H9 (cell line): ENCODE measurements at regions not wholly inside any gene's neighbourhood (a gene's known extent, or its start where the extent isn't known, plus 50 kb on each side); places are given as distances from the start of the nearest gene placed in this dataset.

ENCODE experiments used
- DNase-seq: peaks from one replicate; pipeline ENCODE4 v3.0.0-alpha.2; 2017
- H2AFZ ChIP-seq: one replicate; pipeline ENCODE4 v1.6.1; 2013; ENCODE audit warnings: mild to moderate bottlenecking, low read length, control low read depth, moderate library complexity
- H2AK5ac ChIP-seq: 2 replicates; pipeline ENCODE4 v1.6.1; 2013; ENCODE audit warnings: low read length, control low read depth, mixed read lengths; ENCODE audit not compliant: insufficient read length
- H2BK120ac ChIP-seq: one replicate; pipeline ENCODE4 v1.6.1; 2013; ENCODE audit warnings: low read depth, mild to moderate bottlenecking, low read length, control low read depth, inconsistent platforms; ENCODE audit not compliant: poor library complexity, severe bottlenecking
- H2BK12ac ChIP-seq: 2 replicates; pipeline ENCODE4 v1.6.1; 2013; ENCODE audit warnings: low read length, control low read depth, mixed read lengths, low read depth; ENCODE audit not compliant: insufficient read length
- H2BK15ac ChIP-seq: 2 replicates; pipeline ENCODE4 v1.6.1; 2013; ENCODE audit warnings: low read depth, low read length, control low read depth
- H2BK20ac ChIP-seq: one replicate; pipeline ENCODE4 v1.6.1; 2013; ENCODE audit warnings: low read depth, mild to moderate bottlenecking, low read length, control low read depth, inconsistent platforms; ENCODE audit not compliant: poor library complexity, severe bottlenecking
- H2BK5ac ChIP-seq: 2 replicates; pipeline ENCODE4 v1.6.1; 2013; ENCODE audit warnings: low read length, control low read depth, mixed read lengths; ENCODE audit not compliant: insufficient read length
- H3K14ac ChIP-seq: 2 replicates; pipeline ENCODE4 v1.6.1; 2013; ENCODE audit warnings: low read length, control low read depth; ENCODE audit not compliant: insufficient read depth
- H3K18ac ChIP-seq: 2 replicates; pipeline ENCODE4 v1.6.1; 2013; ENCODE audit warnings: low read depth, mild to moderate bottlenecking, mixed read lengths, low read length, control low read depth; ENCODE audit not compliant: insufficient read length
- H3K23ac ChIP-seq: 2 replicates; pipeline ENCODE4 v1.6.1; 2013; ENCODE audit warnings: low read length, control low read depth, mixed read lengths, low read depth; ENCODE audit not compliant: insufficient read length
- H3K23me2 ChIP-seq: 2 replicates; pipeline ENCODE4 v1.6.1; 2013; ENCODE audit warnings: low read depth, mild to moderate bottlenecking, mixed read lengths, low read length, control low read depth; ENCODE audit not compliant: insufficient read length, poor library complexity, severe bottlenecking
- H3K27ac ChIP-seq: 2 replicates; pipeline ENCODE4 v1.5.1; 2013; ENCODE audit warnings: low read length, control low read depth, mixed read lengths, low read depth; ENCODE audit not compliant: insufficient read length
- H3K27me3 ChIP-seq: 2 replicates; pipeline ENCODE4 v1.6.1; 2013; ENCODE audit warnings: low read length, control low read depth, inconsistent platforms; ENCODE audit not compliant: insufficient read depth
- H3K4ac ChIP-seq: 2 replicates; pipeline ENCODE4 v1.6.1; 2013; ENCODE audit warnings: low read depth, mild to moderate bottlenecking, control low read depth, inconsistent platforms, low read length, moderate library complexity
- H3K4me1 ChIP-seq: 2 replicates; pipeline ENCODE4 v1.6.1; 2013; ENCODE audit warnings: low read length, control low read depth, inconsistent platforms; ENCODE audit not compliant: insufficient read depth
- H3K4me2 ChIP-seq: 2 replicates; pipeline ENCODE4 v1.6.1; 2013; ENCODE audit warnings: low read length, control low read depth, mixed read lengths; ENCODE audit not compliant: insufficient read length, insufficient read depth
- H3K56ac ChIP-seq: 2 replicates; pipeline ENCODE4 v1.6.1; 2013; ENCODE audit warnings: low read depth, mild to moderate bottlenecking, mixed read lengths, low read length, control low read depth; ENCODE audit not compliant: insufficient read length
- H3K79me1 ChIP-seq: 2 replicates; pipeline ENCODE4 v1.6.1; 2013; ENCODE audit warnings: low read depth, mild to moderate bottlenecking, moderate library complexity, low read length, control low read depth, inconsistent platforms; ENCODE audit not compliant: insufficient read depth, poor library complexity, severe bottlenecking
- H3K79me2 ChIP-seq: 2 replicates; pipeline ENCODE4 v1.6.1; 2013; ENCODE audit warnings: low read length, control low read depth, inconsistent platforms; ENCODE audit not compliant: insufficient read depth
- H3K9ac ChIP-seq: 2 replicates; pipeline ENCODE4 v1.6.1; 2013; ENCODE audit warnings: low read length, control low read depth, mixed read lengths; ENCODE audit not compliant: insufficient read length; ENCODE audit errors: extremely low read depth
- H3K9me3 ChIP-seq: one replicate; pipeline ENCODE4 v1.6.1; 2013; ENCODE audit warnings: low read depth, low read length, inconsistent platforms; ENCODE audit not compliant: control insufficient read depth
- H3T11ph ChIP-seq: one replicate; pipeline ENCODE4 v1.6.1; 2013; ENCODE audit warnings: mild to moderate bottlenecking, low read length, control low read depth, inconsistent platforms
- H4K20me1 ChIP-seq: one replicate; pipeline ENCODE4 v1.6.1; 2013; ENCODE audit not compliant: control insufficient read depth, insufficient read length, insufficient read depth
- H4K5ac ChIP-seq: 2 replicates; pipeline ENCODE4 v1.6.1; 2013; ENCODE audit warnings: low read depth, mild to moderate bottlenecking, mixed read lengths, low read length, control low read depth; ENCODE audit not compliant: insufficient read length
- H4K8ac ChIP-seq: replicated peaks from 2 replicates; pipeline ENCODE4 v1.6.1; 2013; ENCODE audit warnings: low read length, control low read depth, mixed read lengths, low read depth; ENCODE audit not compliant: insufficient read length
- H4K91ac ChIP-seq: 2 replicates; pipeline ENCODE4 v1.6.1; 2013; ENCODE audit warnings: low read depth, mild to moderate bottlenecking, moderate library complexity, mixed read lengths, low read length, control low read depth; ENCODE audit not compliant: insufficient read length
- H3K27ac Mint-ChIP-seq, 3 experiments: 2 replicates in 2 of 3; 3 replicates in 1 of 3; pipeline ENCODE4 v1.8.0; 2020 to 2021; ENCODE audit warnings: mixed read lengths in 3 of 3, mild to moderate bottlenecking in 1 of 3, moderate library complexity in 1 of 3
- H3K27me3 Mint-ChIP-seq: 2 replicates; pipeline ENCODE4 v1.8.0; 2021; ENCODE audit warnings: low read depth, mild to moderate bottlenecking, moderate library complexity, mixed read lengths
- H3K36me3 Mint-ChIP-seq, 3 experiments: 2 replicates in 2 of 3; 3 replicates in 1 of 3; pipeline ENCODE4 v1.8.0; 2020 to 2021; ENCODE audit warnings: low read depth in 3 of 3, mixed read lengths in 3 of 3; ENCODE audit not compliant: insufficient read depth in 1 of 3
- H3K4me1 Mint-ChIP-seq, 2 experiments: 2 replicates each; pipeline ENCODE4 v1.8.0; 2020; ENCODE audit warnings: mixed read lengths in 2 of 2
- H3K4me3 Mint-ChIP-seq, 2 experiments: 2 replicates in 1 of 2; 3 replicates in 1 of 2; pipeline ENCODE4 v1.8.0; 2020 to 2021; ENCODE audit warnings: mild to moderate bottlenecking in 2 of 2, mixed read lengths in 2 of 2, moderate library complexity in 1 of 2
- H3K9me3 Mint-ChIP-seq, 2 experiments: 2 replicates in 1 of 2; 3 replicates in 1 of 2; pipeline ENCODE4 v1.8.0; 2020; ENCODE audit warnings: mild to moderate bottlenecking in 2 of 2, mixed read lengths in 2 of 2, moderate library complexity in 1 of 2
- WGBS: extraction: QIAGEN DNeasy Blood & Tissue Kit; methylation state at CpG from one replicate; pipeline ENCODE4 v1.1.7; 2013; ENCODE audit warnings: missing lambda C conversion rate, low lambda C conversion rate, mixed read lengths; ENCODE audit not compliant: insufficient read length; ENCODE audit errors: extremely low coverage; 5-methylcytosine and 5-hydroxymethylcytosine counted together
- TF ChIP-seq, protein P1 (sequence below): fragments of 200-600 bp; sonication (generic); conservative IDR thresholded peaks from 3 replicates; pipeline ENCODE4 v1.8.0; 2021; ENCODE audit warnings: antibody characterized with exemption, mild to moderate bottlenecking

DNA sequence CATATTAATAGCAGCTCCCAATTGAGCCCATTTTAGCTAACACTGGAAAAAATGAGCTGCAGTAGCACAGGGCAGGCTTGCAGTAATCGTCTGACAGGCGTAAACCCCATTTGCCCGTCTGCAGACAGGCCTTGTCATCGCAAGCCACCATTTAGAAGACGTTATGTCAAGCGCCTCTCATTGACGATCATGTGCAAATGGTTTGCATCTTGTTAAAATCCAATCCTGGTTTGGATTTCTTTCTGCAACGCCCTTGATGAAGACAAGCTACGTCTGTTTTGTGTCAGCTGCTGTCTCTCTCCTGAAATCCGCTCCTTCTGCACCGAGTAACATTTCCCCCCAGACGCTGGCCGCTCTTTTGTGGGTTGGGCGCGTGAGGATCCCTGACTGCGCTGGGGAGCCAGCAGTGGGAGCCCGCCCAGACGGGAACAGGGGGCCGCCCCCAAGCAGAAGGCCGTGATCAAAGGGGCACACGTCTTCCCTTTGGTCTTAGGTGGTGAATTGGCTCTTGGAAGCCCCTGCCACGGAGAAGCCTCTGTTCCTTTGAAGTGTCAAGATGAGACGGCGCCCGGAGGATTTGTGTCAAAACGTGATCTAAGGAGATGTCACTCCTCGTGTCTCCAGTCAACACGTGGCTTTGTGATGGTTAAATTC lies 84.2 kb upstream of the GPC1 start:
- Histone ChIP-seq H3K4ac (no peak overlapping the region), H2AFZ (no peak overlapping the region), H3K23ac (no peak overlapping the region), H3K4me2 (no peak overlapping the region), H2BK5ac (no peak overlapping the region), H4K5ac (no peak overlapping the region), H3K4me1 (no peaks in the 10 kb centered on the region), H3K18ac (no peak overlapping the region), H3T11ph (no peak overlapping the region), H3K27me3 (no peaks in the 10 kb centered on the region), H2AK5ac (no peak overlapping the region), H4K91ac (no peak overlapping the region), H4K8ac (no peak overlapping the region), H3K9ac (no peak overlapping the region), H4K20me1 (no peaks in the 10 kb centered on the region), H2BK20ac (no peak overlapping the region), H3K79me2 (no peaks in the 10 kb centered on the region), H3K23me2 (no peaks in the 10 kb centered on the region), H2BK120ac (no peak overlapping the region), H3K14ac (no peak overlapping the region), H3K56ac (no peak overlapping the region), H3K9me3 (no peaks in the 10 kb centered on the region), H3K27ac (no peak overlapping the region), H3K79me1 (no peaks in the 10 kb centered on the region), H2BK12ac (no peak overlapping the region), H2BK15ac (no peak overlapping the region)
- 0 out of 4 replicates have a peak, but pooled peaks cover 0 to 2% of the 10 kb centered on the region in 2 experiments for H3K4me1 Mint-ChIP-seq
- H3K9me3 Mint-ChIP-seq, result peaks cover 3 to 6% of the 10 kb centered on the region in 2 experiments; a peak in 2 of 5 replicates
- peaks cover 5% of the 10 kb centered on the region for H3K27me3 Mint-ChIP-seq
- no peak for DNase-seq
- TF ChIP-seq, protein P1, sequence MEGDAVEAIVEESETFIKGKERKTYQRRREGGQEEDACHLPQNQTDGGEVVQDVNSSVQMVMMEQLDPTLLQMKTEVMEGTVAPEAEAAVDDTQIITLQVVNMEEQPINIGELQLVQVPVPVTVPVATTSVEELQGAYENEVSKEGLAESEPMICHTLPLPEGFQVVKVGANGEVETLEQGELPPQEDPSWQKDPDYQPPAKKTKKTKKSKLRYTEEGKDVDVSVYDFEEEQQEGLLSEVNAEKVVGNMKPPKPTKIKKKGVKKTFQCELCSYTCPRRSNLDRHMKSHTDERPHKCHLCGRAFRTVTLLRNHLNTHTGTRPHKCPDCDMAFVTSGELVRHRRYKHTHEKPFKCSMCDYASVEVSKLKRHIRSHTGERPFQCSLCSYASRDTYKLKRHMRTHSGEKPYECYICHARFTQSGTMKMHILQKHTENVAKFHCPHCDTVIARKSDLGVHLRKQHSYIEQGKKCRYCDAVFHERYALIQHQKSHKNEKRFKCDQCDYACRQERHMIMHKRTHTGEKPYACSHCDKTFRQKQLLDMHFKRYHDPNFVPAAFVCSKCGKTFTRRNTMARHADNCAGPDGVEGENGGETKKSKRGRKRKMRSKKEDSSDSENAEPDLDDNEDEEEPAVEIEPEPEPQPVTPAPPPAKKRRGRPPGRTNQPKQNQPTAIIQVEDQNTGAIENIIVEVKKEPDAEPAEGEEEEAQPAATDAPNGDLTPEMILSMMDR, result no peak
- no peaks in the 10 kb centered on the region; a peak in 1 of 7 replicates for H3K36me3 Mint-ChIP-seq
- H3K27ac Mint-ChIP-seq, result no peak overlapping the region
- WGBS, result no CpG with 5 or more reads among the region's 28 CpGs
- H3K4me3 Mint-ChIP-seq, result no peak overlapping the region
